Mammary epithelial cell (primary cell): ENCODE measurements at regions not wholly inside any gene's neighbourhood (a gene's known extent, or its start where the extent isn't known, plus 50 kb on each side); places are given as distances from the start of the nearest gene placed in this dataset.

Experiments used
- EZH2 ChIP-seq: IDR thresholded peaks from 2 replicates; pipeline ENCODE4 v1.6.1; 2012; ENCODE audit warnings: low read length, inconsistent platforms, borderline replicate concordance
- TF ChIP-seq, protein P1 (sequence below), 2 donors: IDR thresholded peaks in 1 of 2; conservative IDR thresholded peaks in 1 of 2; 2 replicates each; pipeline ENCODE4 v1.5.1; 2011 to 2012; ENCODE audit warnings: inconsistent platforms in 2 of 2, low read length in 2 of 2, mild to moderate bottlenecking in 2 of 2, control low read depth in 1 of 2, low read depth in 1 of 2; ENCODE audit not compliant: insufficient read depth in 1 of 2; ENCODE audit errors: extremely low read depth in 1 of 2

DNA sequence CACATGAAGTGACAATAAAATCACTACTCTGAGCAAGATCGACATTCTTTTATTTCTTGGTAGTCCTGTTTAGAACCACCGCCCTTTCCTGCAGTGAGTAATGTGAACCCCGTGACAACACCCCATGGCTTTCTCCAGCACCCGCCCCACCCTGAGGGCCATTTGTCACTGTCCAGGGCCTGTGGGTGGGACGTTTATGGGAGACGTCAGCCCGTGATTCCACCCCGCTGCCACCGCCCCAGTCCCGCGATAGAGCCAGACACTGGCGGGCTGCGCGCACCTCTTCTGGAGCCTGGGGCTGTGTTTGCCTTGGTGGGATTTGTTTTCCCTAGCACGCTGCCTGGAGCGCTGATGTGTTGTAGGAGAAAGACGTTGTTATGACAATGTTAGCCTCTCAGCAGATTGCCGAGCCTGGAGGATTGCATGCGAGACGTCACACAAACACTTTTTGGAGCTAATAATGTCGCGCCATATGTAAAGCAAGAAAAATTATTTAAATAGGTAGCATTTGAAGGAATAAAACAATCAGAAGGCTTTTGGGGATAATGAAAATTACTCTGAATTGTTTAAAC lies 263.7 kb downstream of the TEX29 start:
- TF ChIP-seq, protein P1, sequence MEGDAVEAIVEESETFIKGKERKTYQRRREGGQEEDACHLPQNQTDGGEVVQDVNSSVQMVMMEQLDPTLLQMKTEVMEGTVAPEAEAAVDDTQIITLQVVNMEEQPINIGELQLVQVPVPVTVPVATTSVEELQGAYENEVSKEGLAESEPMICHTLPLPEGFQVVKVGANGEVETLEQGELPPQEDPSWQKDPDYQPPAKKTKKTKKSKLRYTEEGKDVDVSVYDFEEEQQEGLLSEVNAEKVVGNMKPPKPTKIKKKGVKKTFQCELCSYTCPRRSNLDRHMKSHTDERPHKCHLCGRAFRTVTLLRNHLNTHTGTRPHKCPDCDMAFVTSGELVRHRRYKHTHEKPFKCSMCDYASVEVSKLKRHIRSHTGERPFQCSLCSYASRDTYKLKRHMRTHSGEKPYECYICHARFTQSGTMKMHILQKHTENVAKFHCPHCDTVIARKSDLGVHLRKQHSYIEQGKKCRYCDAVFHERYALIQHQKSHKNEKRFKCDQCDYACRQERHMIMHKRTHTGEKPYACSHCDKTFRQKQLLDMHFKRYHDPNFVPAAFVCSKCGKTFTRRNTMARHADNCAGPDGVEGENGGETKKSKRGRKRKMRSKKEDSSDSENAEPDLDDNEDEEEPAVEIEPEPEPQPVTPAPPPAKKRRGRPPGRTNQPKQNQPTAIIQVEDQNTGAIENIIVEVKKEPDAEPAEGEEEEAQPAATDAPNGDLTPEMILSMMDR (conservative IDR thresholded peaks at IDR 0.05 in 1 of 2, IDR thresholded peaks at IDR 0.05 in 1 of 2; ENCODE audit: extremely low read depth in 1 of 2, insufficient read depth in 1 of 2, low read depth in 1 of 2, low read length in 2 of 2): no peak
- no peak for TF ChIP-seq EZH2
